GM12892 (cell line): ENCODE measurements at regions not wholly inside any gene's neighbourhood (a gene's known extent, or its start where the extent isn't known, plus 50 kb on each side); places are given as distances from the start of the nearest gene placed in this dataset.

Source experiments
- POLR2A ChIP-seq: IDR thresholded peaks from 2 replicates; pipeline ENCODE4 v1.6.1; 2011; ENCODE audit warnings: low read depth, low read length, control low read depth
- TAF1 ChIP-seq: IDR thresholded peaks from 2 replicates; pipeline ENCODE4 v1.6.1; 2011; ENCODE audit warnings: low read depth, mild to moderate bottlenecking, control low read depth, low read length, borderline replicate concordance

DNA sequence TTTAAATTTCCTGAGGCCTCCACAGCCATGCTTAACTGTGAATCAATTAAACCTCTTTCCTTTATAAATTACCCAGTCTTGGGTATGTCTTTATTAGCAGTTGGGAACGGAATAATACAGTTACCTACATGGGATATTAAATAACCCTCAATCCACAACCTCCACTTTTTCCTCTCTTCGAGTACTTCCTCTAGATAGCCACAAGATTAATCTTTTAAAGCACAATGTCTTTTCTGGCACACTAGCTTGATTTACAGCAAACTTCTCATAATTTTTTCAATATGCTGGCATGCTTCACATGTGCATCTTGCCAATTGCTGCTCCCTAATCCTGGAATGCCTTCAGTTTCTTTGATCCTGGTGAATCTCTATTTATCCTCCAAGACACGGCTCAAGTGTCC lies 92.2 kb downstream of the P2RY1 start:
- TF ChIP-seq POLR2A (no peak), TAF1 (no peak)
